Heart left ventricle (tissue), 16 donors: ENCODE measurements at regions not wholly inside any gene's neighbourhood (a gene's known extent, or its start where the extent isn't known, plus 50 kb on each side); places are given as distances from the start of the nearest gene placed in this dataset.
A peak's percentile ranks its signal among the peaks of the same experiment; 100 is the strongest.

Experiments
- ATAC-seq, 4 donors: fragments of 200-7000 bp; cut with Tn5 transposase; one replicate each; pipeline ENCODE4 v1.9.1; 2020 to 2022; ENCODE audit warnings: moderate library complexity in 4 of 4, mild to moderate bottlenecking in 3 of 4, moderate number of reproducible peaks in 1 of 4
- DNase-seq, 5 donors: peaks; one replicate each; pipeline ENCODE4 v3.0.0-alpha.2; 2020
- H3K27ac ChIP-seq, 12 donors: fragments of 200-600 bp; sonication (generic) in 4 of 12; one replicate each; pipeline versions ENCODE4 v1.5.0 to v1.8.0; 2016 to 2022; ENCODE audit warnings: mild to moderate bottlenecking in 2 of 12
- H3K27me3 ChIP-seq, 9 donors: fragments of 200-600 bp; sonication (generic) in 2 of 9; one replicate each; pipeline versions ENCODE4 v1.5.1 to v1.8.0; 2016 to 2022; ENCODE audit warnings: mild to moderate bottlenecking in 3 of 9
- H3K36me3 ChIP-seq, 9 donors: fragments of 200-600 bp; sonication (generic) in 2 of 9; one replicate each; pipeline versions ENCODE4 v1.5.0 to v1.8.0; 2018 to 2022; ENCODE audit warnings: mild to moderate bottlenecking in 2 of 9
- H3K4me1 ChIP-seq, 12 donors: fragments of 200-600 bp; sonication (generic) in 4 of 12; one replicate each; pipeline versions ENCODE4 v1.5.0 to v1.8.0; 2016 to 2022; ENCODE audit warnings: mild to moderate bottlenecking in 3 of 12
- H3K4me3 ChIP-seq, 12 donors: fragments of 200-600 bp; sonication (generic) in 4 of 12; one replicate each; pipeline versions ENCODE4 v1.5.0 to v1.8.0; 2017 to 2022; ENCODE audit warnings: mild to moderate bottlenecking in 9 of 12, moderate library complexity in 4 of 12
- H3K9me3 ChIP-seq, 12 donors: fragments of 200-600 bp; sonication (generic) in 4 of 12; one replicate each; pipeline versions ENCODE4 v1.5.0 to v1.8.0; 2016 to 2022; ENCODE audit warnings: mild to moderate bottlenecking in 1 of 12
- CTCF ChIP-seq, 12 donors: fragments of 200-600 bp; sonication (generic) in 4 of 12; IDR thresholded peaks; one replicate each; pipeline versions ENCODE4 v1.5.0 to v1.8.0; 2018 to 2022; ENCODE audit warnings: antibody characterized with exemption in 12 of 12, mild to moderate bottlenecking in 5 of 12
- POLR2A ChIP-seq, 2 donors: fragments of 450-650 bp; IDR thresholded peaks; one replicate each; pipeline ENCODE4 v1.6.1; 2017; ENCODE audit warnings: antibody characterized with exemption in 2 of 2, mild to moderate bottlenecking in 2 of 2, moderate library complexity in 2 of 2
- WGBS, 4 donors: extraction: QIAGEN DNeasy Blood & Tissue Kit in 2 of 4; methylation state at CpG; one replicate each; pipeline versions ENCODE4 v1.1.5 to v1.1.7; 2013 to 2018; 5-methylcytosine and 5-hydroxymethylcytosine counted together
- intact Hi-C, 10 donors: fragments of 100-400 bp; cut with DNase I; formaldehyde crosslinking; loops; one replicate each; pipeline versions ENCODE4 v1.11.1 to v1.14.2; 2022
- donor health status: ischemic (EF 13 %, LVEDD 7.1; RV severe dilation, severe dysfunction).
- donor health status: healthy with polysubstance abuse.
- donor health status: DM: no; HTN: yes; CAD: no.
- donor health status: DM: no; HTN: no; CAD: no.
- donor health status: ischemic (EF 25% LVEDD 6.9; RV normal size, moderate dysfunction).
- donor health status: ischemic (EF 25% LVEDD 5.7; RV mildly dilated, moderate dysfunction).
- donor health status: healthy.
- donor health status: DM: yes; HTN: yes; CAD: no.
- donor health status: ischemic (EF 35%, LVEDD 5.7; RV mildly dilated, moderate dysfunction).
- donor health status: nonischemic (EF 11% LVEDD 7.7; RV severe dilation, severe dysfunction).
- donor health status: DM: yes; HTN: yes; CAD: no.
- donor health status: PGD.
- donor health status: ischemic (EF 29% LVEDD 5.4; RV normal size, mild dysfunction).
- donor health status: nonischemic (EF 23%, LVEDD 6.1; RV moderate dilation, normal function).

GRCh38 chr15:38890194-38890593 is 325.6 kb upstream of the RASGRP1 start:
- WGBS, 4 donors: 93 to 97% (median 94%) methylated on average over 3 of the region's 3 CpGs
- H3K27ac ChIP-seq: no peak overlapping the region
- H3K4me1 ChIP-seq: peaks cover 0 to 22% (median 5%) of the 10 kb centered on the region in 12 donors

GRCh38 chr15:38893925-38894242 is 329.3 kb upstream of the RASGRP1 start:
- H3K27me3 ChIP-seq: no peaks in the 10 kb centered on the region
- peaks cover 0 to 8% (median 0%) of the 10 kb centered on the region in 12 donors for H3K9me3 ChIP-seq
- no peak overlapping the region for H3K27ac ChIP-seq
- intact Hi-C loops: no loop called here
- DNase-seq: no peak
- no peak overlapping the region for H3K4me3 ChIP-seq
- H3K36me3 ChIP-seq: no peaks in the 10 kb centered on the region
- H3K4me1 ChIP-seq: peaks cover 0 to 37% (median 5%) of the 10 kb centered on the region in 12 donors
- TF ChIP-seq POLR2A (IDR thresholded peaks at IDR 0.05) (no peak), CTCF (IDR thresholded peaks at IDR 0.05) (no peak)
- no peak for ATAC-seq

More at GRCh38 chr15:38890194-38890593, 325.6 kb upstream of the RASGRP1 start:
- intact Hi-C loops: no loop called here
- H3K9me3 ChIP-seq: peaks cover 0 to 8% (median 0%) of the 10 kb centered on the region in 12 donors
- TF ChIP-seq CTCF (IDR thresholded peaks at IDR 0.05): no peak
- H3K27me3 ChIP-seq: no peaks in the 10 kb centered on the region
- no peaks in the 10 kb centered on the region for H3K36me3 ChIP-seq
- no peak for DNase-seq
- no peak overlapping the region for H3K4me3 ChIP-seq
- no peak for ATAC-seq

- intact Hi-C loops: no loop called here
- Histone ChIP-seq H3K27me3 (no peaks in the 10 kb centered on the region), H3K9me3 (peaks cover 0 to 8% (median 0%) of the 10 kb centered on the region in 12 donors), H3K27ac (no peak overlapping the region), H3K4me1 (peaks cover 0 to 37% (median 5%) of the 10 kb centered on the region in 12 donors), H3K4me3 (no peak overlapping the region), H3K36me3 (no peaks in the 10 kb centered on the region)
- TF ChIP-seq POLR2A (IDR thresholded peaks at IDR 0.05): no peak
- no peak for TF ChIP-seq CTCF (IDR thresholded peaks at IDR 0.05)
- ATAC-seq (peak in 1 of 4 donors; percentile 80), DNase-seq (no peak)
- 37 to 59% (median 44%) methylated on average over 2 of the region's 2 CpGs for WGBS, 4 donors
Measured at GRCh38 chr15:38894243-38894948, 329.8 kb upstream of the RASGRP1 start.

- no peaks in the 10 kb centered on the region for H3K36me3 ChIP-seq
- H3K27ac ChIP-seq: no peak overlapping the region
- intact Hi-C loops: no loop called here
- peaks cover 0 to 37% (median 5%) of the 10 kb centered on the region in 12 donors for H3K4me1 ChIP-seq
- ATAC-seq (no peak), DNase-seq (no peak)
- TF ChIP-seq POLR2A (IDR thresholded peaks at IDR 0.05) (no peak), CTCF (IDR thresholded peaks at IDR 0.05) (no peak)
- H3K4me3 ChIP-seq: no peak overlapping the region
- H3K9me3 ChIP-seq: peaks cover 0 to 8% (median 0%) of the 10 kb centered on the region in 12 donors
- no peaks in the 10 kb centered on the region for H3K27me3 ChIP-seq
- WGBS, 4 donors: 54 to 70% (median 66%) methylated on average over 5 of the region's 5 CpGs
Measured at GRCh38 chr15:38895326-38896255, 331.0 kb upstream of the RASGRP1 start.
